Kidney epithelial cell (primary cell): ENCODE measurements at regions not wholly inside any gene's neighbourhood (a gene's known extent, or its start where the extent isn't known, plus 50 kb on each side); places are given as distances from the start of the nearest gene placed in this dataset.

Source experiments
- DNase-seq: peaks from one replicate; pipeline ENCODE4 v3.0.0-alpha.2; 2010; ENCODE audit warnings: low read depth
- H3K27me3 ChIP-seq: 2 replicates; pipeline ENCODE4 v1.6.0; 2011; ENCODE audit warnings: low read length; ENCODE audit not compliant: control insufficient read depth, insufficient read depth
- H3K36me3 ChIP-seq: 2 replicates; pipeline ENCODE4 v1.5.1; 2011; ENCODE audit warnings: low read length; ENCODE audit not compliant: control insufficient read depth, insufficient read depth
- H3K4me3 ChIP-seq: 2 replicates; pipeline ENCODE4 v1.5.1; 2011; ENCODE audit warnings: low read depth, mild to moderate bottlenecking, control low read depth, low read length
- CTCF ChIP-seq: IDR thresholded peaks from 2 replicates; pipeline ENCODE4 v1.5.1; 2011; ENCODE audit warnings: mild to moderate bottlenecking, moderate library complexity, low read length, control low read depth, inconsistent platforms; ENCODE audit not compliant: insufficient read depth, poor library complexity, severe bottlenecking

GRCh38 chr12:70033310-70033709 lies 208.3 kb downstream of the MYRFL start:
- Histone ChIP-seq H3K27me3 (no peaks in the 10 kb centered on the region), H3K4me3 (no peak overlapping the region), H3K36me3 (no peaks in the 10 kb centered on the region)
- TF ChIP-seq CTCF = no peak
- DNase-seq = no peak

- no peak overlapping the region for H3K4me3 ChIP-seq
- H3K27me3 ChIP-seq = no peaks in the 10 kb centered on the region
- no peak for DNase-seq
- H3K36me3 ChIP-seq = no peaks in the 10 kb centered on the region
- TF ChIP-seq CTCF = no peak
Observed at GRCh38 chr12:70040141-70040540, 203.1 kb upstream of the CNOT2 start.

- DNase-seq = no peak
- no peak for TF ChIP-seq CTCF
- Histone ChIP-seq H3K36me3 (no peaks in the 10 kb centered on the region), H3K27me3 (no peaks in the 10 kb centered on the region), H3K4me3 (no peak overlapping the region)
Observed at GRCh38 chr12:70042675-70043074, 200.6 kb upstream of the CNOT2 start.

GRCh38 chr12:70043490-70044138 lies 199.6 kb upstream of the CNOT2 start:
- DNase-seq = no peak

GRCh38 chr12:70044167-70044566 lies 199.1 kb upstream of the CNOT2 start:
- no peak for TF ChIP-seq CTCF
- Histone ChIP-seq H3K36me3 (no peaks in the 10 kb centered on the region), H3K4me3 (no peak overlapping the region), H3K27me3 (no peaks in the 10 kb centered on the region)
- no peak for DNase-seq

More at GRCh38 chr12:70043490-70044138, 199.6 kb upstream of the CNOT2 start:
- no peak for TF ChIP-seq CTCF
- H3K27me3 ChIP-seq = no peaks in the 10 kb centered on the region
- H3K4me3 ChIP-seq = no peak overlapping the region
- H3K36me3 ChIP-seq = no peaks in the 10 kb centered on the region

GRCh38 chr12:70045036-70045435 lies 198.2 kb upstream of the CNOT2 start:
- H3K27me3 ChIP-seq = no peaks in the 10 kb centered on the region
- no peaks in the 10 kb centered on the region for H3K36me3 ChIP-seq
- DNase-seq = no peak
- H3K4me3 ChIP-seq = no peak overlapping the region
- TF ChIP-seq CTCF = no peak
